Esophagus squamous epithelium (tissue), 5 donors: ENCODE measurements at regions not wholly inside any gene's neighbourhood (a gene's known extent, or its start where the extent isn't known, plus 50 kb on each side); places are given as distances from the start of the nearest gene placed in this dataset.

Source experiments
- DNase-seq: peaks from one replicate; lab custom pipeline; 2025; lab: John Stamatoyannopoulos, UW
- H3K27ac ChIP-seq, 4 donors: fragments of 200-600 bp; sonication (generic); one replicate each; pipeline ENCODE4 v1.5.1; 2016 to 2019; ENCODE audit warnings: mild to moderate bottlenecking in 1 of 4
- H3K27me3 ChIP-seq, 4 donors: fragments of 200-600 bp; sonication (generic); 1 replicate in 3 of 4; 2 replicates in 1 of 4; pipeline versions ENCODE4 v1.5.1 to v1.6.0; 2017 to 2021; ENCODE audit warnings: antibody characterized with exemption in 1 of 4
- H3K36me3 ChIP-seq, 3 donors: fragments of 200-600 bp; sonication (generic); one replicate each; pipeline ENCODE4 v1.5.1; 2016 to 2019
- H3K4me1 ChIP-seq, 3 donors: fragments of 200-600 bp; sonication (generic); one replicate each; pipeline ENCODE4 v1.5.1; 2017 to 2019
- H3K4me3 ChIP-seq, 4 donors: fragments of 200-600 bp; sonication (generic); 1 replicate in 3 of 4; 2 replicates in 1 of 4; pipeline ENCODE4 v1.5.1; 2016 to 2019; ENCODE audit warnings: mild to moderate bottlenecking in 2 of 4, moderate library complexity in 1 of 4
- H3K9me3 ChIP-seq, 3 donors: fragments of 200-600 bp; sonication (generic); one replicate each; pipeline ENCODE4 v1.5.1; 2016 to 2019
- POLR2A ChIP-seq, 4 donors: fragments of 450-650 bp; IDR thresholded peaks; one replicate each; pipeline ENCODE4 v1.6.1; 2017; ENCODE audit warnings: antibody characterized with exemption in 4 of 4, mild to moderate bottlenecking in 4 of 4, moderate library complexity in 3 of 4
- WGBS, 2 donors: methylation state at CpG; one replicate each; pipeline ENCODE4 v1.1.5; 2018; 5-methylcytosine and 5-hydroxymethylcytosine counted together
- intact Hi-C: fragments of 100-400 bp; cut with DNase I; formaldehyde crosslinking; loops from one replicate; pipeline ENCODE4 v1.15.0; 2022
- TF ChIP-seq, protein P1 (sequence below), 6 experiments: fragments of 450-650 bp in 4 of 6; fragments of 200-600 bp in 2 of 6; sonication (generic) in 2 of 6; IDR thresholded peaks; one replicate each; pipeline ENCODE4 v1.5.1; 2016 to 2019; ENCODE audit warnings: antibody characterized with exemption in 6 of 6, mild to moderate bottlenecking in 4 of 6, moderate library complexity in 4 of 6
- donor health status: DM: yes; HTN: yes; CAD: no.

DNA sequence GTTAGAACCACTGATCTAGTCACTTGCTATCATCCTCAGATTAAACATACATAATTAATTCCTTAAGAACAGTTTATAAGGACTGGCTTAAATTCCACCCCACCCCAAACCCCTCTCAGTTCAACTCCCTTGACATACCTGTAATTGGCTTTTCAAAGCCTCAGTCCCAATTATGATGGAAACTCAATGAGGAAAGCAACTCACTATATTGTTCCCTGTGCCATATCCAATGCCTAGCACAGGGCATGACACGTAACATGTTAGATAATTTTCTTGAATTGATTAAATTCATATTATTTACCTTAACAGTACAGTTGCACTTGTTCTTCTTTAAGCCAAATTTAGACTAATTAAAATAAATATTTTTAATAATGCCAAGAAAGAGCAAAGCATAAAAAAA is 465.1 kb upstream of the CHAC2 start:
- intact Hi-C loops: no loop called here
- 94 to 95% methylated on average over 1 of the region's 1 CpG for WGBS, 2 donors
- TF ChIP-seq POLR2A (IDR thresholded peaks at IDR 0.05): no peak
- TF ChIP-seq, protein P1, sequence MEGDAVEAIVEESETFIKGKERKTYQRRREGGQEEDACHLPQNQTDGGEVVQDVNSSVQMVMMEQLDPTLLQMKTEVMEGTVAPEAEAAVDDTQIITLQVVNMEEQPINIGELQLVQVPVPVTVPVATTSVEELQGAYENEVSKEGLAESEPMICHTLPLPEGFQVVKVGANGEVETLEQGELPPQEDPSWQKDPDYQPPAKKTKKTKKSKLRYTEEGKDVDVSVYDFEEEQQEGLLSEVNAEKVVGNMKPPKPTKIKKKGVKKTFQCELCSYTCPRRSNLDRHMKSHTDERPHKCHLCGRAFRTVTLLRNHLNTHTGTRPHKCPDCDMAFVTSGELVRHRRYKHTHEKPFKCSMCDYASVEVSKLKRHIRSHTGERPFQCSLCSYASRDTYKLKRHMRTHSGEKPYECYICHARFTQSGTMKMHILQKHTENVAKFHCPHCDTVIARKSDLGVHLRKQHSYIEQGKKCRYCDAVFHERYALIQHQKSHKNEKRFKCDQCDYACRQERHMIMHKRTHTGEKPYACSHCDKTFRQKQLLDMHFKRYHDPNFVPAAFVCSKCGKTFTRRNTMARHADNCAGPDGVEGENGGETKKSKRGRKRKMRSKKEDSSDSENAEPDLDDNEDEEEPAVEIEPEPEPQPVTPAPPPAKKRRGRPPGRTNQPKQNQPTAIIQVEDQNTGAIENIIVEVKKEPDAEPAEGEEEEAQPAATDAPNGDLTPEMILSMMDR (IDR thresholded peaks at IDR 0.05): no peak
- Histone ChIP-seq H3K9me3 (no peaks in the 10 kb centered on the region), H3K4me1 (no peaks in the 10 kb centered on the region), H3K36me3 (no peaks in the 10 kb centered on the region), H3K27me3 (no peaks in the 10 kb centered on the region), H3K4me3 (no peak overlapping the region), H3K27ac (no peak overlapping the region)
- DNase-seq: no peak

DNA sequence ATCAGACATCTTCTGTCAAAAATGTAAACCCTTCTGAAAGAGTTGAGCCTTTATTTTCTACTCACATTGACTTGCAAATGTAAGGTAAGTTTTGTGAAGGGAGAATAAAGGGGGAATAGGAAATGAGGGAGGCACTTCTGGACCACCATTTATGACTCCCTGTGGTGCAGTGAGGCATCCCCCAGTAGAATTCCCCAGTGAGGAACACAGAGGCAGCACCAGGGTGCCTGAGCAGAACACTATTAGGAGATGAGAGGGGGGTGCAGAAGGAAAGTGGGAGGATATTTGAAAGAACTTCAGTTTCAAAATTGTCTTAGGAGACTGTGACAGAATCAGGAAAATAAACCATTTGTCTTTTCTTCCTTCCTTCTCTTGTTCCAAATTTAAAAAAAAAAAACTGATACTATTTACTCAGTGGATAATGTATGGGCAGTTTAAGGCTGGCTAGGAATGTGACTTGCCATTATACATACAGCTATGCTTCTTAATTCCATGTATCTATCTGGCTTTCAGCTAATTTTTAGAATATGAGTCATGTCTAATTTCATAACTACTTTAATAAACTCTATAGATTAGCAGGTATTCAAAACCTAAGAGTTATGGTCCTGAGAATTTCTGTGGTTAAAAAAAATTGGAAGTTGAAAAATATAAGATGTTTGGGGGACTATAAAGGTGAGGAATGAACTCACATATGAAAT is 478.1 kb upstream of the CHAC2 start:
- Histone ChIP-seq H3K4me1 (no peaks in the 10 kb centered on the region), H3K4me3 (no peak overlapping the region), H3K27ac (no peak overlapping the region), H3K9me3 (no peaks in the 10 kb centered on the region), H3K36me3 (no peaks in the 10 kb centered on the region), H3K27me3 (no peaks in the 10 kb centered on the region)
- intact Hi-C loops: no loop called here
- TF ChIP-seq, protein P1 (IDR thresholded peaks at IDR 0.05): no peak
- no peak for TF ChIP-seq POLR2A (IDR thresholded peaks at IDR 0.05)
- no peak for DNase-seq

- H3K4me3 ChIP-seq: no peak overlapping the region
- H3K36me3 ChIP-seq: no peaks in the 10 kb centered on the region
- intact Hi-C loops: no loop called here
- no peaks in the 10 kb centered on the region for H3K27me3 ChIP-seq
- no peak overlapping the region for H3K27ac ChIP-seq
- DNase-seq: no peak
- no peaks in the 10 kb centered on the region for H3K4me1 ChIP-seq
- TF ChIP-seq, protein P1 (IDR thresholded peaks at IDR 0.05): no peak
- no peak for TF ChIP-seq POLR2A (IDR thresholded peaks at IDR 0.05)
- H3K9me3 ChIP-seq: no peaks in the 10 kb centered on the region
- WGBS, 2 donors: 61 to 72% methylated on average over 2 of the region's 2 CpGs
Observed at GRCh38 chr2:53286345-53286744, 481.3 kb upstream of the CHAC2 start.

GRCh38 chr2:53275743-53276142 is 491.9 kb upstream of the CHAC2 start:
- H3K27ac ChIP-seq: no peak overlapping the region
- no peaks in the 10 kb centered on the region for H3K4me1 ChIP-seq
- no peak for DNase-seq
- intact Hi-C loops: no loop called here
- H3K36me3 ChIP-seq: no peaks in the 10 kb centered on the region
- H3K27me3 ChIP-seq: no peaks in the 10 kb centered on the region
- no peak overlapping the region for H3K4me3 ChIP-seq
- TF ChIP-seq, protein P1 (IDR thresholded peaks at IDR 0.05): no peak
- TF ChIP-seq POLR2A (IDR thresholded peaks at IDR 0.05): no peak
- WGBS, 2 donors: 69 to 90% methylated on average over 1 of the region's 1 CpG
- no peaks in the 10 kb centered on the region for H3K9me3 ChIP-seq

DNA sequence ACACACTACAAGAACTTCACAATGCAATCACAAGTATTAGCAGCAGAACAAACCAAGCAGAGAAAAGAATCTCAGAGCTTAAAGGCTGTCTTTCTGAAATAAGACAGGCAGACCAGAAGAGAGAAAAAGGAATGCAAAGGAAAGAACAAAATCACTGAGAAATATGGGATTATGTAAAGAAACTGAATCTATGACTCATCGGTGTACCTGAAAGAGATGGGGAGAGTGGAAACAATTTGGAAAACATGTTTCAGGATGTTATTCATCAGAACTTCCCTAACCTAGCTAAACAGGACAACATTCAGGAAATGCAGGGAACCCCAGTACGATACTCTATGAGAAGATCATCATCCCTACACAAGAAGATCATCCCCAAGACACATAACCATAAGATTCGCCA is 499.0 kb upstream of the CHAC2 start:
- TF ChIP-seq POLR2A (IDR thresholded peaks at IDR 0.05): no peak
- TF ChIP-seq, protein P1 (IDR thresholded peaks at IDR 0.05): no peak

More for the DNA sequence above, 499.0 kb upstream of the CHAC2 start:
- intact Hi-C loops: no loop called here
- H3K4me3 ChIP-seq: no peak overlapping the region
- H3K4me1 ChIP-seq: no peaks in the 10 kb centered on the region
- WGBS, 2 donors: 70 to 81% methylated on average over 3 of the region's 3 CpGs
- H3K36me3 ChIP-seq: no peaks in the 10 kb centered on the region
- DNase-seq: no peak
- H3K27ac ChIP-seq: no peak overlapping the region
- no peaks in the 10 kb centered on the region for H3K27me3 ChIP-seq
- no peaks in the 10 kb centered on the region for H3K9me3 ChIP-seq
